NCI-H774 (cell line): ENCODE measurements at regions not wholly inside any gene's neighbourhood (a gene's known extent, or its start where the extent isn't known, plus 50 kb on each side); places are given as distances from the start of the nearest gene placed in this dataset.

Experiments used
- DNase-seq: peaks from one replicate; lab custom pipeline; 2025; lab: John Stamatoyannopoulos, UW

GRCh38 chr1:232682248-232682647 is 52.3 kb upstream of the SIPA1L2 start:
- no peak for DNase-seq

DNA sequence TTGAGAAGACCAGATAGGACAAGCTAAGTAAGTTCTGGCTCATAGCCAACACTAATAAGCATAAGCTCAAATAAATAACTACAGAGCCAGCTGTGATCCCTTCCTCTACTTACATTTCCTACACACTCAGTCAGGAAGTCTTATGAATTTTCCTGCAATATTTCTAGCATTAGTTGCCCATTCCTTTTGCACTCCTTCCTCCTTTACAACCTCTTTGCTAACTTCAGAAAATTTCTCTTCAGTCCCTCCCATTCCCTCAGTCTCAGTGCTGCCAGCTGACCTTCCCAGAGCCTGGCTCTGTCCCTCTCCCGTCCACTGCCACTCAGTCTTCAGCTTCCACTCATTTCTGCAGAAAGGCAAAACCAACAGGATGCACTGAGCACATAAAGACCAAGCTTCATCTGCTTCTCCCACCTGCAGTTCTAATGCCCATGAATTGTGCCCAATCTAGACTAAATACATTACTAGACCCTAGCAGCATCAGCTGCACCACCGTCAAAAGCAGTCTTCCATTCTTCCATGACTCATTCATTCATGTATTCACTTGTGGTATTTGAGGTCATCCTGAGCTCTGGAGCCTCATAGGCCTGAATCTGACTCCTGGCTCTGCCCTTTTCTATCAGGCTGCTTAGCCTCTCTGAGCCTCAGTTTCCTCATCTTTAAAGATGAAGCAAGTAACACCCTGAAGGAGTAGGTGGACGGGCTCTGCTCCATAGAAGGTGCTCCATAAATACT is 54.6 kb upstream of the SIPA1L2 start:
- DNase-seq, result no peak

DNA sequence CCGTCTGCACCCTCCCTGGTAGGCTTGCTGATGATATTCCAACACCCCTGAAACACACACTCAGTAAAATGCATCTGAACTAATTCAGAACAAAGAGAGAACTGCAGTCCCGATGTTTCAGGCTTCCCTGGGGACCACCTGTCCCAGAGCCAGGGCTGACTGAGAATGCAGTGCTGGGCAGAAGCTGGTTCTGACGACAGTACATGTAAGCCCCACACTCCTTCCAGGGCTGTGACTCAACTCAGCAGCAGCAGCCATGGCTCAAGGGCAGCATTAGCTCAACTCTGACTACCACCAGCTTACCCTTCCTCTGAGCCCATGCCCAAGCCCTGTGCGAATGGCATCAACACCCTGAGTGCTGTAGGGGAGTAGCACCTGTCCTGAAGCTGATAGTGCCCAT is 56.4 kb upstream of the SIPA1L2 start:
- no peak for DNase-seq

- DNase-seq, result no peak
Measured at GRCh38 chr1:232687304-232687703, 57.4 kb upstream of the SIPA1L2 start.

- DNase-seq, result no peak
Measured at GRCh38 chr1:232687728-232688127, 57.8 kb upstream of the SIPA1L2 start.

GRCh38 chr1:232688398-232688797 is 58.5 kb upstream of the SIPA1L2 start:
- DNase-seq, result no peak

- no peak for DNase-seq
Measured at GRCh38 chr1:232689711-232690110, 59.8 kb upstream of the SIPA1L2 start.

GRCh38 chr1:232690285-232690935 is 60.5 kb upstream of the SIPA1L2 start:
- DNase-seq, result no peak

DNA sequence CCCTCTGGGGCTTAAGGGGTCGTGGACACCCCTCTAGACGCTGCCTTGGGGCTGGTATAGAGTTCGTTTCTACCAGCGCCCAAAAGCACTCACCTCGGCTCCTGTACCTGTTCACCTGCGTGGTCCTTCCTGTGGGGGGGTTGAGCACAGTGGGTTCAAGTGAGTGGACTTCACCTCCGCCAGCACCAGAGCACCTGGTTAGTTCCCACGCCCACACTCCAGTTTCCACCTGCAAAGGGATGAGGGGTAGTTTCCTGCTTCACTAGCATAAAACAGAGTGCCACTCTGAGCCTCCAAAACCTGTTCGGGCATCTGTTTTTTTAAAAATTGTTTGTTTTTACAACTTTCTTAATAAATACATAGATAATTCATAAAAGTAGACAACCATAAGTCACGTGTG is 64.5 kb upstream of the SIPA1L2 start:
- DNase-seq, result no peak

DNA sequence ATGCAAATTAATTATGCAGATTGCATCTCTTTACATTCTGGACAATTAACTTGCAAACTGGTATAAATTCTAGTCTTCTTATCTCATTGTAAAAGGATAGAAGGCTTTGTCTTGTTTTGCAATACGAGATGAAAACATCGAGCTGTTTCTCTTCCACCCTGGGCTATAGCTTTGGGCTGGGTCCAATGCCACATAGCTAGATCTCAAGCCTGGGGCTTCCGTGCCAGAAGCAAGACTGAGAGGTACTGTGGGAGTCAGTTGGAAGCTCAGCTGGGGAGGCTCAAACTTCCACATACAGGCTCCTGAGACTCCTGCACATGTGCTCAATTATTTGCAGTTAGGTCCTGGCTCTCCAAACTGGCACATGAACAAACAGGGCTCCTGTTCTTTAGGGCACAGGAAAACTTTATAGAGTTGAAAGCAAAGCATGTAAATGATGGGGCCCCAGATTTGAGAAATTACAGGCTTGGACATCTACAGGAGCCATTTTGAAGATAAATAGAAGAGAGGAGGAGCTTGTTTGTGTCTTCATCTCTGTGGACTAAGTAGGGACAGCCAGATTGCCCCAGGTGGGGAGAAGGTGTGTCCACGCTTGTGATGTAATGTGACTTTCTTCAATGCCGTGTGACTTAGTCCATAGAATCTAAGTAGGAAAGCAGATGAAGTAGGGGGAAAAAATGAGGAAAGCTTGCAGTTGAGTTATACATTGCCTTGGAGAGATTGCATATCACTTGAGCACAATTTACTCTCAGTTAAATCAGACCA is 65.9 kb upstream of the SIPA1L2 start:
- no peak for DNase-seq

DNA sequence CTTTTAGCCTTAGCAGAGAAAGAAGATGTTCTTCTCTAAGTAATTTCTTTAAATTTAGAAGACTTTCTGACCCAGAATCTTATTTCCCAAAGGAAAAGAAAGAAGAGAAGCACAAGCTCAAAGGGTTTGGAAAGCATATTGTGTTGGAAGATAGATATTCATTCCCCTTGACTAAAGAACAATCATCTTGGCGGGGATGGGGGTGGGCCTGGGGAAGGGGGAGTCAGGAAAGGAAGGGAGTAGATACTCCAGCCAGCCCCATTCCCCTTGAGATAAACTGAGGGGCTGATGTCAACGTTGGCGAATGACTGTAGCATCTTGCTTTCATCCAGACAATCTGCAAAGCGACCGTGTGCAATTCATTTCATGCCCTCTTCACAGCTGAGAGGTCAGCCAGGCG is 66.5 kb upstream of the SIPA1L2 start:
- no peak for DNase-seq

DNA sequence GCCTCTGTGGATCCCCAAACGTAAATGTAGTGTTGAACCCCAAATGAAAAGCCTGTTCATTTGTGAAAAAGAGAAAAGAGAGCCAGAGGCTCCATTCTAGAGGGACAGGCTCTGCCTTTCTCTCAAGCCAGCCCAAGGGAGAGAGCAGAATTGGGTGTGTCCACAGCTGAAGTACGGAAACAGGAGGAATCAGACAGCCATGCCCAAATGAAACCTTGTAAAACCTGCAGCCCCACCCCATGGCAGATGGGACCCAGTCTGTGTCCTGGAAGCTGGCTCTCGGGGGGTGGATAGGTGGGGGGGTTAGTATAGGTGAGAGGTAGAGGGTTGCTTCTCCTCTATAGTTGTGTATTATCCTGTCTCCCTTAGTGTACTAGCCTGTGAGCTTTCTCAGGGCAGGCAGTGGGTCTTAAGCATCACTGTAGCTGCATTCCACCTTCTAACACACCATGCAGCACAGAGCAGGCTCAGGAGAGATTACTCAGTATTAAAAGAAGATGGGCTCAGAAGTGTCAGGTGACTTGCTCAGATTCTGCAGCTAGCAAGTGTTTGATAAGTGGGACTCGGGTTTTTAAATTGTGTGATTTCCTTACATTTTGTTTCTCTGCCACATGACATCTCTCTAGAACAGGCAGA is 67.4 kb upstream of the SIPA1L2 start:
- DNase-seq, result no peak

GRCh38 chr1:232699814-232700213 is 69.9 kb upstream of the SIPA1L2 start:
- DNase-seq, result no peak

DNA sequence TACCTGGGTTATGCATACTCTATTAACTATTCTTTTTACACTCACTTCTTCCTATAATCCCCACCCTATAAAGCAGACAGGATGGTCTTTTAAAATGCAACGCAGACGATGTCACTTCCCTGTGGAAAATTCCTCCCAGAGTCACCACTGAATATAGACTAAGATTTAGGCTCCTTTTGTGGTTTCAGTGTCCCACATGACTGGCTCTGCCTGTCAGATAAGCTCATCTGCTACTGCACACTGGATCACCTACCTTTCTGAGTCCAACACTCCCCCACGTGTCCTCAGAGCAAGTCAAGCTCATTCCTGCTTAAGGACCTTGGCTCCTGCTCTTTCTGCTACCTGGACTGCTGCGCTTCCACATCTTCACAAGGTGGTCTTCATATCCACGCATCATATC is 73.0 kb upstream of the SIPA1L2 start:
- DNase-seq, result no peak

DNA sequence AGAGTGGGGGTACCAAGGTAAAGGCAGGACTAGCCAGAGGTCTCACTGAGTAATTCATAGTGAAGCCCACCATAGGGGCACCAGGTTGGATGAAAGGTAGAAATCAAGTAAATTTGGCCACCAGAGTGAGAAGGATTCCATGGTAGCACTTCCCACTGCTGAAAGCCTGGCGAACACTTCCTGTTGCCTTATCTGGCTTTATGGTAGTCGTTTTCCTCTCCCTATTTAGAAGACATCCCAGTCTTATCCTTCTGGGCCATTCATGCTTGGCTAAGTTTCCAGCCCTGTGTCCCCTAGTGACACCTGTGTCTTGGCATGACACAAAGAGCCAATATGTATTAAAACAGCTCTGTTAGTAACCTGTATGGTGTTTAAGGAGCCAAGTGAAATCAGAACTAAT is 74.3 kb upstream of the SIPA1L2 start:
- peak; percentile 27 for DNase-seq

GRCh38 chr1:232704694-232705680 is 75.1 kb upstream of the SIPA1L2 start:
- DNase-seq, result peak; percentile 92

DNA sequence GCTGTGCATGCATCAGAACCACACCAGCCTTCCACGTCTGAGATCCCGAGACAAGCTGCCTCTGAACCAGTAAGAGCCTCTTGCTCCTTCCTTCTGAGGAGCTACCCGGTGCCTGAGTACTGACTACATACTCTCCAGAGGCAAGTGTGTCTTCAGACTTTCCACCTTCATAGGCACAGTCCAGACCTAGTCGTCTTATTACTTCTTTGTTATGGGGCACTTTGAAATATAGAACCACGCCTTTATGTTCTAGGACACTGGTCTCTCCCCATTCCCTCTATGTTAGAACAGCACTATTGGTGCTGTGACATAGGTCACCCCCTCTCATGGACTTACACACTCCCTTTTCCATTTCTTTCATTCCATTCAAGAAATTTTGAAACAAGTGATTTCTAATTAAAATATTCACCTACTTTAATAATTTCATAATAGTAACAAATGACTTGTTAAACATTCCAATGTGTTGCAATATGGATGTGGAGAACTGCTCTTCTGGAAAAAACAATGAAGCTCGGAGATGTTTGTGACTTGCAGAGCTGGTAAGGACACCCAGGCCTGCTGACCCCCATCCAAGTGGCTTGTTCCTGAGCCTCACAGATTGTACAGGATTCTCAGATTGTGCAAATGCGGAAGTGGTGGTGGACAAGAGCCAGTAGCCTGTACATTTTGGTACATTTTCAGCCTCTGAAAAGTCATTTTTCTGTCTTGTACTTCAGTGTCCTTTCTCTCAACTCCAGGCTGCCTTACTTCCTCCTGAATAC is 76.1 kb upstream of the SIPA1L2 start:
- DNase-seq, result no peak

DNA sequence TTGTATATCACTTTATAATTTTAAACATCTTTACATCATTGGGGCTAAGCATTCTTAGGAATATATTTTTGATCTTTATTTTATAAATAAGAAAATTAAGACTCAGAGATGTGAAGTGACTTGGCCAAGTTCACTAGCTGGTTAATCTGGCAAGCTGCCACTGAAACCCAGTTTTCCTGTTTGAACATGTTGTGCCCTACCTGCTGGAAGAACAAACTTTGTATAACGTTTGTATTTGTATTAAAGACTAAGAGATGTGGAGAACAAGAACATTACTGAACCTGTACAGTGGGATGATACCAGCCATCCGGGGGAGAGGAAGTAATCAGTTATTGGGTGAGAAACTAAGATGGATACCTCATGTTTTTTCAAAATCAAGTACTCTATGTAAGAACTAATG is 77.2 kb upstream of the SIPA1L2 start:
- DNase-seq, result peak; percentile 28

GRCh38 chr1:232709386-232709785 is 79.5 kb upstream of the SIPA1L2 start:
- DNase-seq, result no peak

GRCh38 chr1:232711996-232712395 is 82.1 kb upstream of the SIPA1L2 start:
- no peak for DNase-seq

DNA sequence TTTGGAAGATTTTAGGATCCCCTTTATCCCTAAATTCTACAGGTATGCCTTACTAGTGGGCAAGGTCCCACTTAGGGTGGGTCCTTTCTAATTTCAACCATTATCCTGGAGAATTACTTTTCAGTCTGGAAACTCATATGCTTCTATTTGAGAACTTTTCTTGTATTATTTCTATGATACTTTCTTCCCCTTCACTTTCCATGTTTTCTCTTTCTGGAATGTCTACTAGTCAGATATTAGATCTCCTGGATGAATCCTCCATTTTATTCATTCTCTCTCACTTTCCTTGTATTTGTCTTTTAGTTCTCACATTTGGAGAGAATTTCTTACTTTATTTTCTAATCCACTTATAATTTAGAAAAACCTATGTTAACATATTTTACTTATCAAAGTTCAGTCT is 83.9 kb upstream of the SIPA1L2 start:
- no peak for DNase-seq
